ENCODE measurements at regions not wholly inside any gene's neighbourhood (a gene's known extent, or its start where the extent isn't known, plus 50 kb on each side); places are given as distances from the start of the nearest gene placed in this dataset.

DNA sequence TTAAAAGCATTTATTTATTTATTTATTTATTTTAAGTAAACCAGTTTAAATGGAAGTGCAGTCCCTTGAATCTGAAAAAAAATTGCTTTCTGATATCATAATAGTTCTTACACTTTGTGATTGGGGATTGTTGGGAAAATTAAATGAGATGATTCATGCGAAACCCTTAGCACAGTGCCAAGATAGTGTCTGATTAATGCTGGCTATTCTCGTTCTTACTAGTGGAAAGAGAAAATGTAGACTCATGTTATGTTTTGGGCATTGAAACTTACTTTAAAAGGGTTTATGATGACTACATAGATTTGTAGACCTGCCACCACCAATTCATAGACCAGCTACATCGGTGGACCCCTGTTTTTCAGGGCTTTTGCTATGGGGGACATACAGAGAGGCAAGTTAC, 229.2 kb upstream of the ZFP64 start:
- ATAC-seq (ENCODE audit: low read depth), result no peak
- Histone ChIP-seq H3K36me3 (replicated peaks in 1 of 2; ENCODE audit: control extremely low read depth in 1 of 2, control insufficient read depth in 1 of 2, extremely low read depth in 1 of 2, insufficient read depth in 2 of 2, low read length in 1 of 2) (no peaks in the 10 kb centered on the region), H4K20me1 (ENCODE audit: control insufficient read depth, insufficient read depth, low read length, poor library complexity, severe bottlenecking) (no peaks in the 10 kb centered on the region), H3K9ac (ENCODE audit: low read length) (no peak overlapping the region), H3K27ac (ENCODE audit: low read length in 2 of 2) (no peak overlapping the region), H3K9me3 (ENCODE audit: control extremely low read depth in 1 of 3, control insufficient read depth in 2 of 3, insufficient read depth in 1 of 3, low read length in 2 of 3) (peaks cover 0 to 9% (median 0%) of the 10 kb centered on the region in 3 donors), H3K4me2 (replicated peaks; ENCODE audit: low read depth, low read length, poor library complexity, severe bottlenecking) (no peak overlapping the region), H3K27me3 (replicated peaks in 1 of 4; ENCODE audit: control extremely low read depth in 1 of 4, control insufficient read depth in 3 of 4, insufficient read depth in 4 of 4, low read length in 3 of 4) (peaks cover 0 to 3% (median 0%) of the 10 kb centered on the region in 4 experiments), H3K4me3 (ENCODE audit: control extremely low read depth in 1 of 5, extremely low read depth in 1 of 5, insufficient read depth in 1 of 5, low read depth in 2 of 5, low read length in 4 of 5) (no peak overlapping the region), H2AFZ (ENCODE audit: insufficient read depth, low read depth, low read length, poor library complexity, severe bottlenecking) (no peak overlapping the region), H3K79me2 (ENCODE audit: control insufficient read depth, insufficient read depth, low read length) (no peaks in the 10 kb centered on the region), H3K4me1 (ENCODE audit: control insufficient read depth in 2 of 2, insufficient read depth in 2 of 2, low read length in 2 of 2) (no peaks in the 10 kb centered on the region)
- H3K27me3 Mint-ChIP-seq, result no peaks in the 10 kb centered on the region
- peaks cover 5% of the 10 kb centered on the region for H3K9me3 Mint-ChIP-seq (ENCODE audit: insufficient read depth)
- WGBS (ENCODE audit: insufficient coverage), result 86% methylated on average over 2 of the region's 3 CpGs
- H3K4me3 Mint-ChIP-seq, result no peak overlapping the region
- ChIA-PET CTCF (no interaction called here), POLR2A (no interaction called here)
- TF ChIP-seq EZH2 (IDR thresholded peaks at IDR 0.05; ENCODE audit: borderline replicate concordance, insufficient read depth, low read depth, low read length, poor library complexity, severe bottlenecking), result no peak
- TF ChIP-seq, protein P1, sequence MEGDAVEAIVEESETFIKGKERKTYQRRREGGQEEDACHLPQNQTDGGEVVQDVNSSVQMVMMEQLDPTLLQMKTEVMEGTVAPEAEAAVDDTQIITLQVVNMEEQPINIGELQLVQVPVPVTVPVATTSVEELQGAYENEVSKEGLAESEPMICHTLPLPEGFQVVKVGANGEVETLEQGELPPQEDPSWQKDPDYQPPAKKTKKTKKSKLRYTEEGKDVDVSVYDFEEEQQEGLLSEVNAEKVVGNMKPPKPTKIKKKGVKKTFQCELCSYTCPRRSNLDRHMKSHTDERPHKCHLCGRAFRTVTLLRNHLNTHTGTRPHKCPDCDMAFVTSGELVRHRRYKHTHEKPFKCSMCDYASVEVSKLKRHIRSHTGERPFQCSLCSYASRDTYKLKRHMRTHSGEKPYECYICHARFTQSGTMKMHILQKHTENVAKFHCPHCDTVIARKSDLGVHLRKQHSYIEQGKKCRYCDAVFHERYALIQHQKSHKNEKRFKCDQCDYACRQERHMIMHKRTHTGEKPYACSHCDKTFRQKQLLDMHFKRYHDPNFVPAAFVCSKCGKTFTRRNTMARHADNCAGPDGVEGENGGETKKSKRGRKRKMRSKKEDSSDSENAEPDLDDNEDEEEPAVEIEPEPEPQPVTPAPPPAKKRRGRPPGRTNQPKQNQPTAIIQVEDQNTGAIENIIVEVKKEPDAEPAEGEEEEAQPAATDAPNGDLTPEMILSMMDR (IDR thresholded peaks at IDR 0.05), result no peak
- H3K4me1 Mint-ChIP-seq, result no peaks in the 10 kb centered on the region
- no peak for DNase-seq
- H3K27ac Mint-ChIP-seq, result no peak overlapping the region
- intact Hi-C loops (cut with micrococcal nuclease), result no loop called here

DNA sequence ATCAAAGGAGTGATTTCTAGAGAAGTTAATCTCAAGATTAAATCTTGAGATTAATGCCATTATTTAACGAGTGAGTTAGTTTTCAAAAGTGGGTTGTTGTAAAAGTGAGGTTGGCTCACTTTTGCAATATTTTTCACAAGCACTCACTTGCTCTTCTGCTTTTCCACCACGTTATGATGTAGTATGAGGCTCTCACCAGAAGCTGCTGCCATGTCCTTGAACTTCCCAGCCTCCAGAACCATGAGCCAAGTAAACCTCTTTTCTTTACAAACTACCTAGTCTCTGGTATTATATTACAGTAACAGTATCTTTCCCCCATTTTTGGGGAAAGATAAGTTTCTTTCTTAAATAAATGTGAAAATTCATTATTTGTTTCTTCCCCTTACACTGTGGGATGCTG, 227.6 kb upstream of the ZFP64 start:
- Histone ChIP-seq H3K36me3 (replicated peaks in 1 of 2; ENCODE audit: control extremely low read depth in 1 of 2, control insufficient read depth in 1 of 2, extremely low read depth in 1 of 2, insufficient read depth in 2 of 2, low read length in 1 of 2) (no peaks in the 10 kb centered on the region), H3K27ac (ENCODE audit: low read length in 2 of 2) (no peak overlapping the region), H3K79me2 (ENCODE audit: control insufficient read depth, insufficient read depth, low read length) (no peaks in the 10 kb centered on the region), H2AFZ (ENCODE audit: insufficient read depth, low read depth, low read length, poor library complexity, severe bottlenecking) (no peak overlapping the region), H4K20me1 (ENCODE audit: control insufficient read depth, insufficient read depth, low read length, poor library complexity, severe bottlenecking) (no peaks in the 10 kb centered on the region), H3K4me2 (replicated peaks; ENCODE audit: low read depth, low read length, poor library complexity, severe bottlenecking) (no peak overlapping the region), H3K9ac (ENCODE audit: low read length) (no peak overlapping the region), H3K4me1 (ENCODE audit: control insufficient read depth in 2 of 2, insufficient read depth in 2 of 2, low read length in 2 of 2) (no peaks in the 10 kb centered on the region), H3K4me3 (ENCODE audit: control extremely low read depth in 1 of 5, extremely low read depth in 1 of 5, insufficient read depth in 1 of 5, low read depth in 2 of 5, low read length in 4 of 5) (no peak overlapping the region), H3K9me3 (ENCODE audit: control extremely low read depth in 1 of 3, control insufficient read depth in 2 of 3, insufficient read depth in 1 of 3, low read length in 2 of 3) (peaks cover 0 to 7% (median 0%) of the 10 kb centered on the region in 3 donors), H3K27me3 (replicated peaks in 1 of 4; ENCODE audit: control extremely low read depth in 1 of 4, control insufficient read depth in 3 of 4, insufficient read depth in 4 of 4, low read length in 3 of 4) (peaks cover 0 to 3% (median 0%) of the 10 kb centered on the region in 4 experiments)
- TF ChIP-seq EZH2 (IDR thresholded peaks at IDR 0.05; ENCODE audit: borderline replicate concordance, insufficient read depth, low read depth, low read length, poor library complexity, severe bottlenecking), result no peak
- TF ChIP-seq, protein P1 (IDR thresholded peaks at IDR 0.05), result no peak
- ChIA-PET CTCF (no interaction called here), POLR2A (no interaction called here)
- WGBS (ENCODE audit: insufficient coverage), result no CpG with 5 or more reads among the region's 2 CpGs
- H3K4me3 Mint-ChIP-seq, result no peak overlapping the region
- no peak overlapping the region for H3K27ac Mint-ChIP-seq
- peaks cover 5% of the 10 kb centered on the region for H3K9me3 Mint-ChIP-seq (ENCODE audit: insufficient read depth)
- H3K4me1 Mint-ChIP-seq, result no peaks in the 10 kb centered on the region
- intact Hi-C loops (cut with micrococcal nuclease), result no loop called here
- no peaks in the 10 kb centered on the region for H3K27me3 Mint-ChIP-seq
- no peak for ATAC-seq (ENCODE audit: low read depth)
- no peak for DNase-seq
